ENCODE measurements at regions not wholly inside any gene's neighbourhood (a gene's known extent, or its start where the extent isn't known, plus 50 kb on each side); places are given as distances from the start of the nearest gene placed in this dataset.
"Not testable (repeated sequence)": the region's sequence is repeated elsewhere in the genome, so short reads cannot be mapped to it uniquely, and the experiment has no call there.

DNA sequence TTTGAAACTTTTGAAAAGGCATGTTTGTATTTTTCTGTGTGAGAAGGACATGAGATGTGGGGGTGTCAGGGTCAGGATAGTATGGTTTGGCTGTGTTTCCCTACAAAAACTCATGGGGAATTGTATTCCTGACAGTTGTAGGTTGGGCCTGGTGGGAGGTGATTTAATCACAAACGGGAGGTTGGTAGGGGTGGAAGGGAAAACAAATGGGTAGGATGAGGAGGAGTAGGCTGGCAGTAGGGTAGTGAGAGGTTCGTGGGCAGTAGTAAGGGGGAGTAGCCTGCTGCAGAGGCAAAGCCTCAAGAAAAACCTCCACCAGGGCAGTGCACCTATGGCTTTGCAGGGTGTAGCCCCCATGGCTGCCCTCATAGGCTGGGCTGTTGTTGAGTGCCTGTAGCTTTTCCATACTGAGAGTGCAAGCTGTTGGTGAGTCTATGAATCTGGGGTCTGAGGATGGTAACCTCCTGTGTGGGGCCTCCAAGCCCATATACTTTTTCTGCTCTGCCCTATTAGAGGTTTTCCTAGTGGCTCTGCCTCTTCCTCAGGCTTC is 587.7 kb downstream of the CWH43 start:
- WGBS, 5 donors, result 30 to 42% (median 39%) methylated on average over 2 of the region's 2 CpGs
- H3K4me3 ChIP-seq; H3K4me1 ChIP-seq; H3K27ac ChIP-seq; H3K27me3 ChIP-seq (replicated peaks in 1 of 7); intact Hi-C loops (cut with DNase I; ENCODE audit: low total_unique reads); DNase-seq; H3K36me3 ChIP-seq: not testable (repeated sequence)
- H3K9me3 ChIP-seq, result peaks cover 0 to 70% (median 50%) of the 10 kb centered on the region in 8 donors

- 38 to 69% (median 42%) methylated on average over 3 to 4 of the region's 4 CpGs for WGBS, 5 donors
- H3K27ac ChIP-seq; DNase-seq; H3K36me3 ChIP-seq; H3K27me3 ChIP-seq (replicated peaks in 1 of 7); H3K4me3 ChIP-seq; H3K4me1 ChIP-seq; intact Hi-C loops (cut with DNase I; ENCODE audit: low total_unique reads): not testable (repeated sequence)
- peaks cover 0 to 70% (median 51%) of the 10 kb centered on the region in 8 donors for H3K9me3 ChIP-seq
Observed at GRCh38 chr4:49575250-49575649, 589.2 kb downstream of the CWH43 start.

DNA sequence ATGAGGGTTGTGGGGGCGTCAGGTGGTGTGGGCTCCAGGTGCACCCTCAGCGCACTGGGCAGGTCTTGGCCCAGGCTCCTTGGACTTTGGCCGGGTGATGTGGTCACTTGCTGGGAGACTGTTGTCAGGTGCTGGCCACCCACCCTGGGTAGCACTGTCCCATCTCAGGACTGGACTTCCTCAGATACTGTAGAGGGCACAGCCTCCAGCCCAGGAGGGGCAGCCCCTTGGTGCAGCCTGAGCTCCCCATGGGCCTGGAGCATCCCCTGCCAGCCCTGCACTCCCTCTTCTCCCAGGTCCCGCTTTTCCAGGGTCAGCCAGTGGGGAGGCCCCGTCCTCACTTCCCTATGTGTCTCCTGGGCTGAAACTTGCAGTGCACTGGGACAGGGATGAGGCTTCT is 592.3 kb downstream of the CWH43 start:
- H3K27ac ChIP-seq; H3K4me1 ChIP-seq; intact Hi-C loops (cut with DNase I; ENCODE audit: low total_unique reads); H3K36me3 ChIP-seq; H3K27me3 ChIP-seq (replicated peaks in 1 of 7); H3K4me3 ChIP-seq: not testable (repeated sequence)
- WGBS, 5 donors, result 38 to 65% (median 57%) methylated on average over 2 to 4 of the region's 5 CpGs
- peak; percentile 70 for DNase-seq
- peaks cover 0 to 54% (median 42%) of the 10 kb centered on the region in 8 donors for H3K9me3 ChIP-seq

DNA sequence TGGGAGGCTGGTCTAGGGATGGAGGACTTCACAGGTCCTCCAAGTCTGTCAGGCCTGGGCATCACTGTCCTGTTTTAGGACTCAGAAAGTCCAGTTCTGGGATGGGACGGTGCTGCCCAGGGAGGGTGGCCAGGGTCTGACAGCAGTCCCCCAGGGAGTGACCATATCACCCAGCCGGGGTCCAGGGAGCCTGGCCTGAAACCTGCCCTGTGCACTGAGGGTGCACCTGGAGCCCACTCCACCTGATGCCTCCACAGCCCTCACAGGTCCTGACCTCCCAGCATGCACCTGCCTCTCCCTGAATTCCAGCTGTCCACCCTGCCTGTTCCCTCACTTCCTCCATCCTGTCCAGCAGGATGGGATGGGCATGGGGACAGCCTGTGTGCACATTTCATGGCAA is 592.8 kb downstream of the CWH43 start:
- 59 to 89% (median 64%) methylated on average over 1 to 2 of the region's 2 CpGs; no CpG with 5 or more reads in 1 of the 5 donors for WGBS, 5 donors
- DNase-seq; intact Hi-C loops (cut with DNase I; ENCODE audit: low total_unique reads); H3K27me3 ChIP-seq (replicated peaks in 1 of 7); H3K36me3 ChIP-seq; H3K27ac ChIP-seq; H3K4me3 ChIP-seq; H3K4me1 ChIP-seq: not testable (repeated sequence)
- peaks cover 0 to 53% (median 40%) of the 10 kb centered on the region in 8 donors for H3K9me3 ChIP-seq

DNA sequence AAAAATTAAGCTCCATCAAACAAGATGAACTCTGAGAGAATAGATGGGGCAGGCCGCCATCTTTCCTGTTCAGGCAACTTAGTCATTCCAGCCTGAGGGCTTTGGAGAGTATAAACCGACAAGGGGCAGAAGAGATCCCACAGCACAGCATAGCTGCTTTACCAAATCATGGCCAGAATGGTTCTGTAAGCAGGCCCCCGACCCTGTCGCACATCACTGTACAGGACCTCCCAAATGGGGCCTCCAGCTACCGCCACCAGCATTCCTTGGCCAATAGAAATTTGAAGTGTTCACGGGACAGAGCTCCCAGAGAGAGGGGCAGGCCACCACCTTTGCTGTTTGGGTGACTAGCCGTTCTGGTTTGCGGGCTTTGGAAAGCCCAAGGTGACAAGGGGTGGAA is 594.1 kb downstream of the CWH43 start:
- WGBS, 5 donors, result 58 to 81% (median 75%) methylated on average over 5 to 8 of the region's 8 CpGs
- H3K4me1 ChIP-seq; H3K36me3 ChIP-seq; intact Hi-C loops (cut with DNase I; ENCODE audit: low total_unique reads); H3K27me3 ChIP-seq (replicated peaks in 1 of 7); H3K4me3 ChIP-seq; DNase-seq; H3K27ac ChIP-seq: not testable (repeated sequence)
- H3K9me3 ChIP-seq, result peaks cover 0 to 42% (median 28%) of the 10 kb centered on the region in 8 donors

DNA sequence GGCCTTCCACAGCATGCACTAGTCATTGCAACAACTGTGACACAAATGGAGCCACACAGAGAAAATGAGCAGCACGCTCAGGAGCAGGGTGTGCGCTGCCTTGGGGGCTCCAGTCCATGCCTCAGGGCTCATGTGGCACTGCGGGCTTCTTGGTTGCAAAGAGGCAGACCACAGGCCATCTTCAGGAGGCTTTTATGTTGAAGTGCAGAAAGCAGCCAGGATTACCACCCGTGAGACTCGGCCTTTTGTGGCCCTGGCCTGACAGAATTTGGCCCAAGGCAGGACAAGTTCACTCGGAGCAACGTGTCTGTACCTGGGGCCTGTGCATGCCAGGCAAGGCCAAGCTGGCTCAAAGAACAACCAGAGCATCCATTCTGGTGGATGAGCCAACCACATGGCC is 602.3 kb downstream of the CWH43 start:
- H3K4me3 ChIP-seq; H3K36me3 ChIP-seq; H3K4me1 ChIP-seq; H3K27ac ChIP-seq; DNase-seq; intact Hi-C loops (cut with DNase I; ENCODE audit: low total_unique reads); H3K27me3 ChIP-seq (replicated peaks in 1 of 7): not testable (repeated sequence)
- WGBS, 5 donors, result 50 to 66% (median 51%) methylated on average over 2 to 7 of the region's 7 CpGs; no CpG with 5 or more reads in 2 of the 5 donors
- peaks cover 0 to 12% (median 4%) of the 10 kb centered on the region in 8 donors for H3K9me3 ChIP-seq

DNA sequence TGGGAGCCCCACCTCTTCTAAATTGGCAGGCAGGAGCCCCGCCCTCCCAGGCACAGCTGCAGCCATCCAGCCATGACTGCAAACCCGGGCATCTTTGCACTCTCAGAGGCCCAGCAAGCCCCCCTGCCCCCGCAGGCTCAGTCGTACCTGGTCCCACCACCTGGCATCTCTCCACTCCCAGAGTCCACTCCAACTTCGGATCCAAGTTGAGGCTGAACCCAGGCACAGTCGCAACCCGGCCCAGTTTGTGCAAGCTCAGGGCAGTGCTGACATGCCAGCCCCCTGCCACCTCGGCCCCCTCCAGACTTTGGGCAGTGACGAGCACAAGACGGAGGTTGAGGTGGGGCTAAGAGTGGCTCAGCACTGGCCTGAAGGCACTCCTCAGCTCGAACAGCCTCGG is 632.4 kb downstream of the CWH43 start:
- WGBS, 5 donors, result 61 to 76% (median 69%) methylated on average over 10 to 12 of the region's 12 CpGs
- H3K27me3 ChIP-seq (replicated peaks in 1 of 7); DNase-seq: not testable (repeated sequence)

GRCh38 chr4:49626478-49626877 is 640.4 kb downstream of the CWH43 start:
- H3K4me3 ChIP-seq; H3K27me3 ChIP-seq (replicated peaks in 1 of 7); H3K36me3 ChIP-seq; H3K4me1 ChIP-seq; DNase-seq; H3K27ac ChIP-seq; intact Hi-C loops (cut with DNase I; ENCODE audit: low total_unique reads): not testable (repeated sequence)
- WGBS, 5 donors, result 69 to 84% (median 78%) methylated on average over 8 to 12 of the region's 12 CpGs
- H3K9me3 ChIP-seq, result peaks cover 0 to 13% (median 0%) of the 10 kb centered on the region in 8 donors

More for the DNA sequence above, 632.4 kb downstream of the CWH43 start:
- intact Hi-C loops (cut with DNase I; ENCODE audit: low total_unique reads); H3K36me3 ChIP-seq; H3K4me1 ChIP-seq; H3K27ac ChIP-seq; H3K4me3 ChIP-seq: not testable (repeated sequence)
- peaks cover 0 to 20% (median 6%) of the 10 kb centered on the region in 8 donors for H3K9me3 ChIP-seq

Small RNA genes lying in the stretch of these regions (small RNA-seq; reads per million reads assigned to genes)
- gene AC119751.2 (0 reads per million in 4 donors), gene AC119751.6 (0 reads per million in 4 donors), gene AC119751.7 (0 reads per million in 4 donors), gene AC119751.8 (0 reads per million in 4 donors)

Measured in spleen (tissue), 11 donors.